EL (cell line): ENCODE measurements at regions not wholly inside any gene's neighbourhood (a gene's known extent, or its start where the extent isn't known, plus 50 kb on each side); places are given as distances from the start of the nearest gene placed in this dataset.
A peak's percentile ranks its signal among the peaks of the same experiment; 100 is the strongest.
"Not testable (repeated sequence)": the region's sequence is repeated elsewhere in the genome, so short reads cannot be mapped to it uniquely, and the experiment has no call there.

ENCODE experiments used
- DNase-seq: peaks from one replicate; pipeline ENCODE4 v3.0.0-alpha.2; 2016

DNA sequence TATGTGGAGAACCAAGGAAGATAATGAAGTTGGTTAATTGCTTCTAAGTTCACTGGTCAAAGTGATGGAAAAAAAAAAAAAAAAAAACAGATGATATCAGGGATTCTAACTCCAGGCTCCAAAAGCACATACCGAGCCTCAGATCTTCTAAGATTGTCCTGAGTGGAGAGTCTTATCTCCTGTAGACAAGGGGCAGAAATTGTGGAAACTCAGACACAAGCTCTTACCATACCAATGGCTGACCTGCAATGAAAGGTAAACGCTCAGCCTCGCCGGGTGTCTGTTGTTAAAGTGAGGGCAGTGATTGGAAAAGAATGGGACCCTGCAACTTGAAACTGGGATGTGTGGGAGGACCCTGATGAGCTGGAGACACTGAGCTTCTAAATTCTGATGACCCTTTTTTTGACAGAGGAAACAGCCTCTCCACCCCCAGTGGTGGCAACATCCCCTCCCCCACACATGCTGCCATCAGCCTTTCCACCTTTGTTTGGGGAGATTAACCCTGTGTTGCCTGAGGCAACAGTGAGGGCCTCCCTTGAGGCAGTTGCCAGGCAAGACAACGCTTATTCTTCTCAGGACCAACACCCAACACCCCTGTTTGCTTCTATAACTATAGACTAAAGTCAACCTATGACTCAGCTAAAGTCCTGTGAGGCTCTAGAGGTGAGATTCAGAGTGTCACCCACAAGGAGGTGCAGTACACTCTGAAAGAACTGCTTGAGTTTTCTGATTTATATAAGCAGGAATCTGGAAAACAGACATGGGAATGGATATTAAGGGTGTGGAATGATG, 154.0 kb downstream of the THBS2 start:
- DNase-seq = peak; percentile 44

DNA sequence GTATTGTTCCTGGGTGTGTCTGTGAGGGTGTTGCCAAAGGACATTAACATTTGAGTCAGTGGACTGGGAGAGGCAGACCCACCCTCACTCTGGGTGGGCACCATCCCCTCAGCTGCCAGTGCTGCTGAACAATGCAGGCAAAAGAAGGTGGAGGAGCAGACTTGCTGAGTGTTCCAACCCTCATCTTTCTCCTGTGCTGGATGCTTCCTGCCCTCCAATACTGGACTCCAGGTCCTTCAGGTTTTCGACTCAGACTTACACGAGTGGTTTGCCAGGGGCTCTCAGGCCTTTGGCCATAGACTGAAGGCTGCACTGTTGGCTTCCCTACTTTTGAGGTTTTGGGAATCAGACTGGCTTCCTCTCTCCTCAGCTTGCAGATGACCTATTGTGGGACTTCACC, 155.0 kb downstream of the THBS2 start:
- DNase-seq = not testable (repeated sequence)

DNA sequence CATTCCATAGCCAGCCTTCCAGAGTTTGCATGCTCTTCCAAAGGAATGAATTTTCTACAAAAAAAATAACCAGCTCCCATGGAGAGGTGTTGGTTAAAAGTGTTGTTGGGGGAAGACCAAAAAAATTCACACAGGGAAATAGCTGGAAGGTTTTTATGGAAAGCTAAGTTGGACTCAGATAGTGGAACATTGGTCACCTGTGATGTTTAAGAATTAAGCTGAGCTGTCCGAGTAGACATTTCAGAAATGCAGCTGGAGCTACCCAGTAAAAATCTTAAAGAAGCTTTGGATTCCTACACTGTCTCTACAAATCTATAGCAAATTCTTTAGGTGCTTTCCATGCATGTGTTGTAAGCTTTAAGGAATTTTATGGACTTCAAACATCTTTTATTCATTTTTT, 155.5 kb downstream of the THBS2 start:
- DNase-seq = no peak

DNA sequence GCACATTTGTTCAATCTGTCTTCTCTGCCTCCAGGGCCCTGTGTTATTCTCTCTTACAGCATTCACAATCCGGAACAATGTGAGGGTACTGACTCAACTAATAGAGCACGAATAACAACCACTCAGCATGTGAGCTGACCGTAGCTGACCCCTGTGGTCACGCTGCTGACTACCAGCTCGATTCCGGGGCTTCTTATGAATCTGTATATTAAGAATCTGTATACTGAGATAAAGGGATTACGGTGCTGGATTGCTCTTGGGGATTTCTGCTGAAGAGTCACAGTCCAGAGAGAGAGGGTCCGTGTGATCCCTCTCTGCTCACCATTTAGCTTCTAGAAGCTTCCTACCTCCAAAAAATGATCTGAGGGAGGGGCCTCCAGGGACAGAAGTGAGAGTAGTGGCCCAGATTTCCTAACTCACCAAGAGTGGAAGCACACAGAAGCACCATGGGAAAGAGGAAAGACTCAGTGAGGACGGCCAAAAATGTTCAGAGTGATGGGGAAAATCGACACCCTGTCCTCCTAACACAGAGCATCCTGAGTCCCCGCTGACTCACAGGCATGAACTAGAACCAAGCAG, 156.2 kb downstream of the THBS2 start:
- peak; percentile 99 for DNase-seq

GRCh38 chr6:169096388-169096787, 157.3 kb downstream of the THBS2 start:
- no peak for DNase-seq

GRCh38 chr6:169095153-169095552, 158.5 kb downstream of the THBS2 start:
- no peak for DNase-seq

GRCh38 chr6:169094552-169094950, 159.1 kb downstream of the THBS2 start:
- no peak for DNase-seq

- no peak for DNase-seq
These were observed 159.7 kb downstream of the THBS2 start for GRCh38 chr6:169093770-169094551.

DNA sequence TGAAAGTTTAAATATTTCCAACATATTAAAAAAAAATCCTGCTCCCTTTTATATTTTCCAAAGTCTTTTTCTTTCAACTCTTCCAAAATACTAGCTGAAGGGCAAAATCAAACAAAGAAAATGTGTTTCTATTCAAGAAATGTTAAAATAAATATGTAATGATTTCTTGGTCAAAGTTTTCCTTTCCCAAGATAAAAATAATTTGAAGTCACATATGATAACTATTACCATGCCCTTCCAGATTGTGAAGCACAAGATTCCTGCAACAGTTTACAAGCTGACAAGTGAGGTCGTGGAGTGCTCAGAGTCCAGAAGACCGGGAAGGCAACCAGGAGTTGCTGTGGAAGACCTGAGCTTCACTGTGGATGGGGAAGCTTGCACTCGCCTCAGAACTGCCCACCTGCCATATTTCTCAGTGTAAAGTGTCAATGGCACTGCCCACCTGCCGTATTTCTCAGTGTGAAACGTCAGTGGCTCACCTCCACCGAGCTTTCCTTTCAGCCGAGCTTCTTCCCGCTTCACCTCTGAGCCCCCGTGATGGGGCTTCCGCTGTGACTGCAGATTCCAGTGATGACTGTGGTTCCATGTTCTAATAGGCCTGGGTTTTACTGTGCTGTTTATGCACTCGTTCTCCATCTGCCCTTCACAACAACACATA, 160.5 kb downstream of the THBS2 start:
- no peak for DNase-seq

DNA sequence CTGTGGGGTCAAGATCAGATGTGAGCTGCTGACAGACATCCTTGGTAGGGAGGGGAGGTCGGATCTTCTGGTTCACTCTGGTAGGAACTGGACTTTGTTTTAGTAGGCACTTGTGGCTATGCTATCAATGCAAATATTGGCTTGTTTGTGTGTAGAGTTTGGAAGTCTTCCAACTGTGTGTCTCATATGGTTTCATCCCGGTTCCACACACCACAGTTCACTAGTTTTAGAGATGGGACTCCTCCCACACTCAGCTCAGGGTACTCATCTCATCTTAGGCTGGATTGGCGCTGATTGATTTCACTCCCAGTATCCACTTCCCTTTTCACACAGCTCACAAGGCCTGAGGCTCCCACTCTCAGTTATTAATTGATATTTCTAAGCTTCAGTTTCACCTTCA, 161.3 kb downstream of the THBS2 start:
- DNase-seq = no peak

GRCh38 chr6:169090514-169091127, 163.0 kb downstream of the THBS2 start:
- not testable (repeated sequence) for DNase-seq

DNA sequence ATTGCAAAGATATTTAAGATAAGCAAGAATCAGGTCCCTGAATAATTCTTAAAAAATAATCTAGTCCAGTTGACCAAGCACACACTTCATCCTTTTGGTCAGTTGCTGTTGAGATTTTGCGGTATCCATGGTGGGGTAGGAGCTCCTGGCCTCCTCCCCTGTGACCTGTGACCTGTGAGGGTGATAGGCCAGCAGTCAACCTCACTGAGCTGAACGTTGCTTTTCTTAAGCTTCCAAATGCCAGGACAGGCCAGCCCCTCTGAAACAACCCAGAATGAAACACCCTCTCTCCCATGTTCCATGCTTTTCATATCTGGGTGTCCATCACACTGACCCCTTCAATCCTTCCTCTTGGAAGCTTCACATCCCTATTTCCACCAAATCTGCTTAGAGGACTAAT, 164.9 kb downstream of the THBS2 start:
- no peak for DNase-seq

DNA sequence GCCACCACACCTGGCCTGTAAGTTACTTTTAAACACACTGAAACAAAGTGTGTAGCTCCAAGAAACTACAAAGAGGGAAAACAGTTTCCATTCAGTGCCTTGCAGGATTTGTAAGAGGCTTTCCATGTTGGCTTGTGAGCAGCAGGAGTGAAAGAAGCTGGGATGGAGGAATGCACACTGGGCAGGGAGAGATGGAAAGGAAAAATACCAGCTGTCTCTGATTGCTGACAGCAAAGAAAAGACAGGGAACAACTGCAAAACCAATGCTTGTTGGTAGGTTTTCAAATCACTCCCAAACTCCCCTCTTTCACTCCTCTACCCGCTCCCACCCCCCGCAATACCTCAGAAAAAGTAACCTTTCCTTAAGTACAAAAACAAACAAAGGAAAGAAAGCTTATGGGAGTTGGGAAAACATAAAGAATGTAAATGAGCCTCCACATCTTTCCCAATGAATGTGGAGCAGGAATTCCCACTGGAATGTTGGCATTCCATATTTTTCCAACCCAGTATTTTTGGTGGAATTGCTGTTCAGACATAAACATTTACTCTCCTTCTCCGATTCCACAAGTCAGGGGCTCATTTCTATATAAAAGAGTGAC, 166.1 kb downstream of the THBS2 start:
- no peak for DNase-seq

DNA sequence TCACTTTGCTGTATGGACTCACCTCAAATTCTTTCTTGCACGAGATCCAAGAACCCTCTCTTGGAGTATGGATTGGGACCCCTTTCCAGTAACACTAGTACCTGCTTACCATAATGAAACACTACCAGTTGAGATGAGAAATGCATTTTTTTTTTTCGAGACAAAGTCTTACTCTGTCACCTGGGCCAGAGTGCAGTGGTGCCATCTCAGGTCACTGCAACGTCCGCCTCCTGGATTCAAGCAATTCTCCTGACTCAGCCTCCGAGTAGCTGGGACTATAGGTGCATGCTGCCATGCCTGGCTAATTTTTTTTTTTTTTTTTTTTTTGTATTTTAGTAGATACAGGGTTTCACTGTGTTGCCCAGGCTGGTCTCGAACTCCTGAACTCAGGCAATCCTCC, 167.0 kb downstream of the THBS2 start:
- DNase-seq = not testable (repeated sequence)

- no peak for DNase-seq
These were observed 167.6 kb downstream of the THBS2 start for GRCh38 chr6:169086020-169086419.

GRCh38 chr6:169085466-169085865, 168.2 kb downstream of the THBS2 start:
- DNase-seq = no peak

GRCh38 chr6:169084557-169084956, 169.1 kb downstream of the THBS2 start:
- DNase-seq = not testable (repeated sequence)

- no peak for DNase-seq
These were observed 169.6 kb downstream of the THBS2 start for GRCh38 chr6:169084067-169084466.

DNA sequence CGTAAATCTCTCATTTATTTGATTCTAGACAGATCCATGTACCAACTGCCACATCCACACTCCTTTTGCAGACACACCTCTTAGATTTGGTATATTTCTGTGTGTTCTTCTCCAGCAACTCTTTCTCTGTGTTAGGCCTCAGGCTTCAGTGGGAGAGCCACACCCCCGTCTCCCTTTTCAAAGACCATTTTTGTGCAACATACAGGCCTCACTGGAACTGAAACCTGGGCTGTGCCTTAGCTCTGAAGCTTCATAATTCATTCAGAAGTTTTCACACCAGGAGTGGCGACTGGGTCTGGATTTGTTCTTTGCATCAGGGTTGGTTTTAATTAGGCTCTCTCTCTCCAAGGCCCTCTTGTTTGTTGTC, 170.2 kb downstream of the THBS2 start:
- DNase-seq = no peak

DNA sequence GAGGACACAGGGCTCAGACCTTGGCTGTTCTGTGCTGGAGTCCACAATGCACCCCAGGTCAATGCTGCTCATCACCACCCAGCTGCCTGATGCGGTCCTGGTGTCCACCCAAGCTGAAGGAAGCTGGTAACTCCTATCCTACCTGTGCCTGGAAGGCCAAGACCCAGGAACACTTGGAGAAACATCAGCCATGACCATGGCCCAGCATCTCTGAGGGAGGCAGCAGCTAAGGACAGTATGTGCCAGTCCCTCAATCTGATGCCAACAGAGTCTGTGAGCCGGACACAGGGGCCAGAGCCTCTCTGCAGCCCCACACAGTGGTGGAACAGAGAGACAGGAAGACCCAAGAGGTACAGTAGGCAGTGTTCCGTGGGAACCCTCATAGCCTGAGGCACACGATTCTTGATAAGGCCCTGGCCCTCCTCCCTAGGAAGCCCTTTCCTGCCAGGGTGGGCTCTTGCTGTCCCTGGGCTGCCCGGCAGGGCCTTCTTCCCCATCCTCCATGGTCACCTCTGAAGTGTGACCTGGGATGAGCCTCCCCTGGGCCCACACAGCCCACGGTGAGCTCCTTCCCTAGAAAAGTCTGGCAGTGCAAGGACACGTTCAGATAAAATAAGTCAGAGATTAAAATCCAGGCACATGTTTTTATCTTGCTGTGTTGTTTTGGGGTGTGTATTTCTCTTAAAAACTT, 170.7 kb downstream of the THBS2 start:
- no peak for DNase-seq

- DNase-seq = no peak
These were observed 171.6 kb downstream of the THBS2 start for GRCh38 chr6:169082093-169082492.

DNA sequence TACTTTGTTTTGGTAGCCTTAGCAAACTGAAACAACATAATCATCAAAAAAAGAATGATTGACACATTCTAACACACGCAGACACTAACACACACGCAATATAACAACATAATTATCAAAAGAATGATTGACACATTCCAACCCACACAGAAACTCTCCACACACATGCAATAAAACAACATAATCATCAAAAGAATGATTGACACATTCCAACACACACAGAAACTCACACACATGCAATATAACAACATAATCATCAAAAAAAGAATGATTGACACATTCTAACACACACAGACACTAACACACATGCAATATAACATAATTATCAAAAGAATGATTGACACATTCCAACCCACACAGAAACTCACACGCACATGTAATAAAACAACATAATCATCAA, 172.4 kb downstream of the THBS2 start:
- no peak for DNase-seq
